K562 (cell line): ENCODE measurements at regions not wholly inside any gene's neighbourhood (a gene's known extent, or its start where the extent isn't known, plus 50 kb on each side); places are given as distances from the start of the nearest gene placed in this dataset.

Experiments used
- AFF4 ChIP-seq: sonication (generic); formaldehyde crosslinking; IDR thresholded peaks from 2 replicates; pipeline ENCODE4 v1.8.0; 2023; ENCODE audit warnings: mild to moderate bottlenecking, missing genetic modification reagents
- CHD4 ChIP-seq: fragments of 200-600 bp; sonication (generic); IDR thresholded peaks from 3 replicates; pipeline ENCODE4 v1.6.1; 2012; ENCODE audit warnings: low read depth, mild to moderate bottlenecking, mixed read lengths, low read length, inconsistent platforms; ENCODE audit not compliant: insufficient read depth, insufficient replicate concordance, poor library complexity, severe bottlenecking
- DEAF1 ChIP-seq: fragments of 450-650 bp; formaldehyde crosslinking; IDR thresholded peaks from 2 replicates; pipeline ENCODE4 v1.4.0; 2020; ENCODE audit warnings: mild to moderate bottlenecking, moderate library complexity
- IFI16 ChIP-seq: fragments of 250-450 bp; sonication (Bioruptor Pico); IDR thresholded peaks from 2 replicates; pipeline ENCODE4 v2.1.2; 2022; ENCODE audit warnings: mild to moderate bottlenecking, inconsistent platforms
- LARP7 ChIP-seq: fragments of 450-650 bp; IDR thresholded peaks from 2 replicates; pipeline ENCODE4 v1.6.1; 2016
- RNF219 ChIP-seq: fragments of 250-450 bp; sonication (Bioruptor Pico); IDR thresholded peaks from 2 replicates; pipeline ENCODE4 v1.5.0; 2022; ENCODE audit warnings: mild to moderate bottlenecking
- SETDB1 ChIP-seq: IDR thresholded peaks from one replicate; pipeline ENCODE4 v1.6.1; 2012; ENCODE audit warnings: low read length, control low read depth, inconsistent platforms
- SFPQ ChIP-seq: fragments of 200-400 bp; formaldehyde crosslinking; IDR thresholded peaks from 2 replicates; pipeline ENCODE4 v1.6.1; 2017; ENCODE audit warnings: mild to moderate bottlenecking, low read depth, low read length, moderate library complexity
- WHSC1 ChIP-seq: IDR thresholded peaks from one replicate; pipeline ENCODE4 v1.6.1; 2012; ENCODE audit warnings: low read length, control low read depth, inconsistent platforms
- ZNF23 ChIP-seq: fragments of 250-450 bp; sonication (Bioruptor Pico); IDR thresholded peaks from 2 replicates; pipeline ENCODE4 v1.4.0; 2020; ENCODE audit warnings: mild to moderate bottlenecking

- TF ChIP-seq RNF219 (CRISPR knock-in tag), result no peak
- no peak for TF ChIP-seq CHD4
- no peak for TF ChIP-seq WHSC1
- no peak for TF ChIP-seq IFI16 (CRISPR knock-in tag)
- no peak for TF ChIP-seq SETDB1
- TF ChIP-seq ZNF23 (CRISPR knock-in tag), result no peak
- TF ChIP-seq SFPQ, result no peak
- no peak for TF ChIP-seq LARP7
- no peak for TF ChIP-seq DEAF1
- no peak for TF ChIP-seq AFF4 (CRISPR knock-in tag)
- TF ChIP-seq, all 486 proteins: peak for 0
Measured at GRCh38 chr5:116939641-116940040, 365.0 kb upstream of the SEMA6A start (continued).
